Activated CD4-positive, alpha-beta T cell treated with anti-CD3 and anti-CD28 coated beads for 36 hours (primary cell): ENCODE measurements at regions not wholly inside any gene's neighbourhood (a gene's known extent, or its start where the extent isn't known, plus 50 kb on each side); places are given as distances from the start of the nearest gene placed in this dataset.

ENCODE experiments used
- ATAC-seq: fragments of 200-7000 bp; cut with Tn5 transposase; one replicate; pipeline ENCODE4 v1.10.0; 2021; ENCODE audit warnings: mild to moderate bottlenecking, moderate library complexity
- CTCF ChIA-PET: fragments of 350-600 bp; sonication (Branson Sonifier 250); formaldehyde crosslinking; loops from one replicate; lab custom pipeline; 2021; ENCODE audit warnings: antibody characterized with exemption; lab: Charles Lee
- POLR2A ChIA-PET: fragments of 350-600 bp; sonication (Branson Sonifier 250); formaldehyde crosslinking; loops from one replicate; lab custom pipeline; 2021; ENCODE audit warnings: antibody characterized with exemption, inconsistent platforms; lab: Charles Lee
- DNase-seq: peaks from one replicate; pipeline ENCODE4 v3.0.0-alpha.2; 2020
- H3K27ac Mint-ChIP-seq: one replicate; pipeline ENCODE4 v1.8.0; 2021; ENCODE audit warnings: mixed read lengths
- H3K27me3 Mint-ChIP-seq: one replicate; pipeline ENCODE4 v1.8.0; 2021; ENCODE audit warnings: mixed read lengths
- H3K36me3 Mint-ChIP-seq: one replicate; pipeline ENCODE4 v1.8.0; 2021; ENCODE audit warnings: low read depth, mixed read lengths
- H3K4me1 Mint-ChIP-seq: one replicate; pipeline ENCODE4 v1.8.0; 2021; ENCODE audit warnings: mixed read lengths
- H3K4me3 Mint-ChIP-seq: one replicate; pipeline ENCODE4 v1.8.0; 2021; ENCODE audit warnings: mild to moderate bottlenecking, moderate library complexity, mixed read lengths
- H3K9me3 Mint-ChIP-seq: one replicate; pipeline ENCODE4 v1.8.0; 2021; ENCODE audit warnings: low read depth, mixed read lengths
- intact Hi-C, 2 experiments: fragments of 100-400 bp; cut with DNase I in 1 of 2; cut with micrococcal nuclease in 1 of 2; formaldehyde crosslinking; loops; one replicate each; pipeline versions ENCODE4 v1.14.2 to v1.15.1; 2022 to 2024; cut with DNase I, micrococcal nuclease

- ChIA-PET POLR2A (no interaction called here), CTCF (no interaction called here)
- no peaks in the 10 kb centered on the region for H3K36me3 Mint-ChIP-seq
- no peak overlapping the region for H3K27ac Mint-ChIP-seq
- intact Hi-C loops: no loop called here
- ATAC-seq (no peak), DNase-seq (no peak)
- H3K4me3 Mint-ChIP-seq: no peak overlapping the region
- H3K27me3 Mint-ChIP-seq: no peaks in the 10 kb centered on the region
- peaks cover 20% of the 10 kb centered on the region for H3K9me3 Mint-ChIP-seq
- H3K4me1 Mint-ChIP-seq: no peaks in the 10 kb centered on the region
Observed at GRCh38 chr3:24780991-24781390, 286.3 kb upstream of the THRB start.

- H3K27ac Mint-ChIP-seq: no peak overlapping the region
- H3K4me3 Mint-ChIP-seq: no peak overlapping the region
- POLR2A ChIA-PET: no interaction called here
- intact Hi-C loops: no loop called here
- DNase-seq: no peak
- H3K27me3 Mint-ChIP-seq: no peaks in the 10 kb centered on the region
- H3K4me1 Mint-ChIP-seq: no peaks in the 10 kb centered on the region
- CTCF ChIA-PET: no interaction called here
- ATAC-seq: no peak
- H3K36me3 Mint-ChIP-seq: no peaks in the 10 kb centered on the region
- H3K9me3 Mint-ChIP-seq: peaks cover 20% of the 10 kb centered on the region
Observed at GRCh38 chr3:24781454-24781853, 286.8 kb upstream of the THRB start.

DNA sequence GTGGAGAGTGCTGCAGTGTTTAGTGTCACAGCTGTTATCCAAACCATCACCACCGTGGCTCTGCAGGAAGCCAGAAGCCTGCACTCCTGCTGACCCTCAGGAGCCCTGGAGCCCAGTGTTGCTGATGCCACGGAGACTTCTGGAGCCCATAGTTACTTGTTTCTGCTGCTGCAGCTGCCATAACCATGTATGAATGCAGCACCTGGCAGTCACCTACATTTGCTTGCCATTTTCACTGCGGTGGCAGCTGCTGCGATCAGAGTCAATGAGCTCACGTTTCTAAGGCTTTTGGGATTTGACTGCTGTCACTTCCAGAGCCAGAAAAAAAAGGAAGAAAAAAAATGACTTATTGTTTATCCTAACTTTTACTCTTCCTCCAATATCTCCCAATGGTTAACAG is 299.2 kb upstream of the THRB start:
- no peak for DNase-seq
- H3K36me3 Mint-ChIP-seq: no peaks in the 10 kb centered on the region
- H3K4me1 Mint-ChIP-seq: no peaks in the 10 kb centered on the region
- POLR2A ChIA-PET: no interaction called here
- no peak for ATAC-seq
- H3K27ac Mint-ChIP-seq: no peak overlapping the region
- intact Hi-C loops: no loop called here
- CTCF ChIA-PET: no interaction called here
- no peak overlapping the region for H3K4me3 Mint-ChIP-seq
- no peaks in the 10 kb centered on the region for H3K9me3 Mint-ChIP-seq
- no peaks in the 10 kb centered on the region for H3K27me3 Mint-ChIP-seq

DNA sequence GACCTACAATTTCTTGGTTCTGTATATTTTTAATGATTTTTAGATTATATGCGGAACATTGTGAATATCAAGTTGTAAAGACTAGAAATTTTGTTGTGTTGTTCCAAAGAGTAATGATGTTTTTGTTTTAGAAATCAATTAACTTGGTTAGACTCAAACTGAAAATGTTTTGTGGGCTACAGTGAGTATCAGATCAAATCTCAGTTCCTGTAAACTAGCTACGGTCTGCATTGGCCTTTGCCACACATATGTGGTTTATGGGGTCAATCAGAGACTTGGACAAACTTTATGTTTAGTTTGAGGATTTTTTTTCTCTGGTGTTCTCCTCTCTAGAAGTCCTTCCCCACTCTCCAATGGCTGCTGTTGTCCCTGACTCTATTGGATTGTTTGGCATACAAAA is 308.0 kb upstream of the THRB start:
- Mint-ChIP-seq H3K4me1 (no peaks in the 10 kb centered on the region), H3K27me3 (no peaks in the 10 kb centered on the region), H3K4me3 (no peak overlapping the region), H3K9me3 (no peaks in the 10 kb centered on the region), H3K36me3 (no peaks in the 10 kb centered on the region), H3K27ac (no peak overlapping the region)
- intact Hi-C loops: no loop called here
- ATAC-seq (no peak), DNase-seq (no peak)
- CTCF ChIA-PET: no interaction called here
- POLR2A ChIA-PET: no interaction called here

DNA sequence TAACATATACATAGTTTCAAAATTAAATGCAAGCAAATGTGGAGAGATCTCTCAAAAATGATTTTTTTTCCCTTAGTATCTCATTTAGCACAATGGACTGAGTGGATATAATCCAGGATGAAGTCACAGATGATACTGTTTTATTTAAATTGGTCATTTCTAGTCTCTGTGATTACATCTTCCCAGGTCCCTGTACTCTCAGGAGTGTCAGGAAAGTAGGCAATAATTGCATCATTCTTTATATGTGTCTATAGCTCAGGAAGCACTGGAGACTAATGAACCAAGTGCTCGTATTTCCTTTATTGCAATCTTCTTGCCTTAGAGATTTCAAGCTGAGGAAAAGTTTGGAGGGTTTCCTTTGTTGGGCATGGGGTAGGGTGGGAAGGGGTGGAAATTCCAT is 309.4 kb upstream of the THRB start:
- H3K27ac Mint-ChIP-seq: no peak overlapping the region
- H3K36me3 Mint-ChIP-seq: no peaks in the 10 kb centered on the region
- POLR2A ChIA-PET: no interaction called here
- no peak for DNase-seq
- CTCF ChIA-PET: no interaction called here
- no peaks in the 10 kb centered on the region for H3K27me3 Mint-ChIP-seq
- H3K4me1 Mint-ChIP-seq: no peaks in the 10 kb centered on the region
- H3K4me3 Mint-ChIP-seq: no peak overlapping the region
- intact Hi-C loops: no loop called here
- H3K9me3 Mint-ChIP-seq: no peaks in the 10 kb centered on the region
- no peak for ATAC-seq

- H3K9me3 Mint-ChIP-seq: peaks cover 2% of the 10 kb centered on the region
- no peaks in the 10 kb centered on the region for H3K4me1 Mint-ChIP-seq
- intact Hi-C loops: no loop called here
- no peak overlapping the region for H3K4me3 Mint-ChIP-seq
- H3K27me3 Mint-ChIP-seq: no peaks in the 10 kb centered on the region
- no peak for ATAC-seq
- CTCF ChIA-PET: no interaction called here
- POLR2A ChIA-PET: no interaction called here
- no peak for DNase-seq
- H3K27ac Mint-ChIP-seq: no peak overlapping the region
- H3K36me3 Mint-ChIP-seq: no peaks in the 10 kb centered on the region
Observed at GRCh38 chr3:24810881-24811280, 316.2 kb upstream of the THRB start.

DNA sequence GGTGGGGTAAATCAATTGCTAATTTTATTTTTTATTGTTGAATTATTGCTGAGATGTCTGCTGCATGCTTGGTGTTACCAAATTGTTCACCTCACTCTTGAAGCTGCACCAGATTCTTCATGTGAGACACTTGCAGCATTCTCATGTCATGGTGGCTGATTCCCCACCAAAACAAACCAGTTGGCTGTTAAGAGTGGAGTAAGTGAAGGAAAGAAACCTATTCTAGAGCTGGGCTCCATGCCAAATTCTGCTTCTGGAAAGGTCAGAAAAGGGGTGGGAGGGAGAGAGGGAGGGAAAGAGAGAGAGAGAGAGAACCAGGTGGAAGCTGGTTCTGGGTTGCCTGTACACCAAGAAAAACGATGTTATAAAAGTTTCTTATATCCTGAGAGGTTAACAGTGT is 317.5 kb upstream of the THRB start:
- CTCF ChIA-PET: no interaction called here
- H3K27ac Mint-ChIP-seq: no peak overlapping the region
- H3K4me3 Mint-ChIP-seq: no peak overlapping the region
- POLR2A ChIA-PET: no interaction called here
- intact Hi-C loops: no loop called here
- DNase-seq (no peak), ATAC-seq (no peak)
- H3K9me3 Mint-ChIP-seq: peaks cover 2% of the 10 kb centered on the region
- H3K4me1 Mint-ChIP-seq: no peaks in the 10 kb centered on the region
- H3K36me3 Mint-ChIP-seq: no peaks in the 10 kb centered on the region
- no peaks in the 10 kb centered on the region for H3K27me3 Mint-ChIP-seq

DNA sequence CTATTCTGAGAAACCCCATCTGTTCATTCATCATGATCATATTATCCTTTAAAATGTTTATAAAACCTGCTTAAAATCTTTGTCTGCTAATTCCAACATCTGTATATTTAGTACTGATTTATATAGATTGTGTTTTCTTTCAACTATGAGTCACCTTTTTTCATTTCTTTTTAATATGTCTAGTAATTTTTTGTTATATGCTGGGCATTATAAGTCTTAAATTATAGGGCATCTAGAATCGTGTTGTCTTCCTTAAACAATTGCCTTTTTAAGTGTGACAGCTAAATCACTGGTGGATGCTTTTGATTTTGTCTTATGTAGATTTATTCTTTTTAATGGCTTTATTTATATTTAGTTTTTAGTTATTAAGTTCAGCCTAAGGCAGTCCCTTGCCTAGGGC is 323.4 kb upstream of the THRB start:
- Mint-ChIP-seq H3K4me1 (no peaks in the 10 kb centered on the region), H3K27ac (no peak overlapping the region), H3K4me3 (no peak overlapping the region), H3K9me3 (peaks cover 2% of the 10 kb centered on the region), H3K36me3 (no peaks in the 10 kb centered on the region), H3K27me3 (no peaks in the 10 kb centered on the region)
- ChIA-PET POLR2A (no interaction called here), CTCF (no interaction called here)
- ATAC-seq (no peak), DNase-seq (no peak)
- intact Hi-C loops: no loop called here

DNA sequence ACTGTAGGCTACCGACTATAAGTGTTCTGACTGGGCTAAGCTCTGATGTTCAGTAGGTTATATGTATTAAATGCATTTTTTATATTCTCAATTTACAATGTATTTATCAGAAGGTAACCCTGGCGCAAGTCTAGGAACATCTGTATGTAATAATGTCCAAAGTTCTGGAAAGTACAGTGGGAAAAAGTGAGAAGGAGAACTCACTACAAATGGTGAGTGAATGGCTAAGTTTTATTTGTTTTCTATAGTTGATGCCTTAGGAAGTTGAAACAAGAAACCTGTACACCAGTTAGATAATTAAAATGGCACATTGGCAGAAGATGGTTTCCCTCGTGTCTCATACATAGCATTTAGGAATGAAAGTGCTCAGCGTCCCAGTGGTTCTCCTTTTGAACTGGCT is 333.4 kb upstream of the THRB start:
- no peak for ATAC-seq
- CTCF ChIA-PET: no interaction called here

DNA sequence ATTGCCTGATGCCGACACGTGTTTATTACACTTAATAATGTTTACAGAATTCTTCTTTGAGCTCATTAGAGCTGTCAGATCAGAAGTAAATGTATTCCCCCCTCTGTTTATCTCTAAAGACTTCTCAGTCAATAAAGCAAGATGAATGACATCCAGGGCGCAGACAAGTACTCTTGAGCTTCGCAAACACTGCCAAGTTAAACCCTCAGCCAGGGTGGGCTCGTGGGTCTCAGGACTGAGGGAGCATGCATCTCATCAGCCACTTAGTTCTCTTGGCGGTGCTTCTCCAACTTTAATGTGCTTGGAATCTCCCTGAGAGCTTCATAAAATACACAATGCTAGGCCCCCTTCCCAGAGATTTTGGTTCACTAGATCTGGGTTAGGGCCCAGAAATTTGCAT is 333.9 kb upstream of the THRB start:
- peaks cover 2% of the 10 kb centered on the region for H3K4me1 Mint-ChIP-seq

More for the DNA sequence above, 333.4 kb upstream of the THRB start:
- intact Hi-C loops: no loop called here
- Mint-ChIP-seq H3K9me3 (no peaks in the 10 kb centered on the region), H3K27me3 (peaks cover 34% of the 10 kb centered on the region), H3K36me3 (no peaks in the 10 kb centered on the region), H3K4me3 (no peak overlapping the region), H3K27ac (no peak overlapping the region), H3K4me1 (peaks cover 2% of the 10 kb centered on the region)
- no peak for DNase-seq
- POLR2A ChIA-PET: no interaction called here

DNA sequence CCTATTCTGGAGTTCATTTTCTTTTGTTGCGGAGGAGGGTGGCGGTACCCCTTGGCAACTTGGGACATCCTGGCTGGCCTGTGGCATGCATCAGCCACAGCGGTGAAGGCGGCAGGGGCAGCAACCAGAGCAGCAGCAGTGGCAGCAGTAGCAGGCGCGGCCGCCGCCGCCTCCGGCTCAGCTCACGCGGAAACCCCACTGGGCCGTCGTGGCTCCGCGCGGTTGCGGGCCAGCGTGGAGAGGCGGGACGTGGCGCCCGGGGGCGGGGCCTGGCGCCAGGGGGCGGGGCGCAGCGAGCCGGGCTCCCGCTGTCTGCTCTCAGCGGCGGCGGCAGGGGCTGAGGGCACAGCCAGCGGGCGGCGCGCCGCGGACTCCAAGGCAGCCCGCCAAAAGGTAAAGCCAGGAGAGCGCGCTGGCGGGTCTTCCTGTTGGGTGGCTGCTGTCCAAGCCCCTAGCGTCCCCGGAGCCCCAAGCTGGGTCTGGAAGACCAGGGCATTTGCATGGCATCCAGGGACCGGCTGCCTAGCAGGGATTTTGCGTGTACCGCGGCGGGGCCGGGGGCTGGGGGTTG is 334.4 kb upstream of the THRB start:
- DNase-seq (peak; percentile 8), ATAC-seq (peak; percentile 49)
- Mint-ChIP-seq H3K4me1 (peaks cover 2% of the 10 kb centered on the region), H3K27ac (no peak overlapping the region), H3K4me3 (no peak overlapping the region), H3K27me3 (peaks cover 36% of the 10 kb centered on the region), H3K36me3 (no peaks in the 10 kb centered on the region), H3K9me3 (no peaks in the 10 kb centered on the region)
- POLR2A ChIA-PET: no interaction called here
- CTCF ChIA-PET: no interaction called here
- intact Hi-C loops: no loop called here

More for the DNA sequence above, 333.9 kb upstream of the THRB start:
- ChIA-PET POLR2A (no interaction called here), CTCF (no interaction called here)
- ATAC-seq (no peak), DNase-seq (no peak)
- Mint-ChIP-seq H3K27ac (no peak overlapping the region), H3K4me3 (no peak overlapping the region), H3K9me3 (no peaks in the 10 kb centered on the region), H3K27me3 (peaks cover 36% of the 10 kb centered on the region), H3K36me3 (no peaks in the 10 kb centered on the region)
- intact Hi-C loops: no loop called here

DNA sequence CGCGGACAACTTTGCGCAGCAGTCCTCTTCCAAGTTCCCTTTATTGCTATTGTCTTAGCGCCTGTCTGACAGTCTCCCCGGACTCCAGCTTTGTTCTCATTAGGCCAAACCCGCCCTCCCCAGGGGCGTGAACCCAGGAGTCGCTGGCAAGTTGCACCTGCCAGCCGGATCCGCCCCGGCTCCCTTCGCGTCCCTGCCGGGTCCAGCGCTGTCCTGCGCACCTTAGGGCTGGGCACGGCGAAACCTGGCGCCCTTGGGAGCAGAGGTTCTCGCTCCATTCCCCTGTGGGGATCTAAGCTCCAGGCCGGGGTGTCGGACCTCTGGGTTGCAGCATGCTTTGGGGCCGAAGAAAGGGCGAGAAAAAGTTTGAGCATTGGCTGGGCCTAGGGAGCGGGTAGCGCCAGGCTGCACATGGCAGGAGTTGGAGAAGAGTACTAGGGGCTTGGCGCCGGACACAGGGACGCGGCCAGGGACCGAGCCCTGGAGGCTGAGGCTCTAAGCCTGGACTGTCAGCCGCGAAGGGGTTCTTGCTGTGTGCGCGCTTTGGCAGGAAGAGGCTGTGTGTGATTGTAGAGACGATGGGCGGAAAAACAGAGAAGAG is 335.1 kb upstream of the THRB start:
- Mint-ChIP-seq H3K27me3 (peaks cover 36% of the 10 kb centered on the region), H3K9me3 (no peaks in the 10 kb centered on the region), H3K4me3 (no peak overlapping the region), H3K36me3 (no peaks in the 10 kb centered on the region), H3K4me1 (peaks cover 2% of the 10 kb centered on the region), H3K27ac (no peak overlapping the region)
- no peak for DNase-seq
- ChIA-PET CTCF (no interaction called here), POLR2A (no interaction called here)
- no peak for ATAC-seq
- intact Hi-C loops: no loop called here
